ENCODE measurements at regions not wholly inside any gene's neighbourhood (a gene's known extent, or its start where the extent isn't known, plus 50 kb on each side); places are given as distances from the start of the nearest gene placed in this dataset.
"Not testable (repeated sequence)": the region's sequence is repeated elsewhere in the genome, so short reads cannot be mapped to it uniquely, and the experiment has no call there.

DNA sequence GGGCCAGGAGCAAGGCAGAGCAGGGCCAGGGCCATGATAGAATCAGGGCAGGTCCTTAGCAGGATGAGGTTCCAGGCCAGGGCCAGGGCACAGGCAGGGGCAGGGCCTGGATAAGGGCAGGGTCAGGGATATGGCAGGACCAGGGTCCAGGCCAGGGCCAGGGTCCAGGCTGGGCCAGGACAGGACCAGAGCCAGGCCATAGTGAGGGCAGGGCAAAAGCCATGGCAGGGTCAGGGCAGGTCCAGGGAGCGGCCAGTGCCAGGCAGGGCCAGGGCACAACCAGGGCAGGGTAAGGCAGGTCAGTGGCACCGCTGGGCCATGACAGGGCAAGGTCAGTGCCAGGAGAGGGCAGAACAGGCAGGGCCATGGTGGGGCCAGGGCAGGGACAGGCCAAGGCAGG, 152.2 kb downstream of the LIPI start:
- DNase-seq, result no peak

- not testable (repeated sequence) for DNase-seq
Measured at GRCh38 chr21:14057841-14058481, 152.8 kb downstream of the LIPI start.

DNA sequence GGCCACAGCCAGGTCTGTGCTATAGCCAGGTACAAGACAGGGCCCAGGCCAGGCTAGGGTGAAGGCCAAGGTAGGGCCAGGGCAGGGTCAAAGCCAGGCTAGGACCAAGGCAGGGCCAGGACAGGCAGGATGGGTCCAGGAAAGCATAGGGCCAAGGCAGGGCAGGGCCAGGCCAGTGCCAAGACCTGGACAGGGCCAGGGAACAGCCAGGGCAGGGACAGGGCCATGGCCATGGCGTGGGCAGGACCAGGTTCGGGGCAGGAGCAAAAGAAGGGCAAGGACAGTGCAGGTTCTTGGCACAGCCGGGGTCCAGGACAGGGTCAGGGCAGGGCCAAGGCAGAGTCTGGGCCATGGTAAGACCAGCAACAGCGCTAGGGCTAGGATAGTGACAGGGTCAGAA, 153.4 kb downstream of the LIPI start:
- no peak for DNase-seq

DNA sequence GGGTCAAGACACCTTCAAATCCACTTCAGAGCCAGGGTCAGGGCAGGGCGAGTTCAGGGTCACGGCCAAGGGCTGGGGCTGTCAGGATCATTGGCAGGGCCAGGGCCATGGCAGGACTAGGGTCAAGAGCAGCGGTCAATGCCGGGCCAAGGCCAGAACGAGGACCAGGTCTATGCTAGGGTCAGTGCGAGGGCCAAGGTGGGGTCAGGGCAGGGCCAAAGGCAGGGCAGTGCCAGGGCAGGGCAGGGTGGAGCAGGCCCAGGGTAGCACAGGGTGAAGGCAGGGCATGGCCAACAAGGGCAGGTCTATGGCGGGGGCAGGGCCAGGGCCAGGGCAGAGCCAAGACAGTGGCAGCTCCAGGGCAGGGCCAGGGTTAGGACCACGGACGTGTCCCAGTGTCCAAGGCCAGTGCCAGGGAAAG, 154.0 kb downstream of the LIPI start:
- DNase-seq, result no peak

GRCh38 chr21:14055746-14056515, 154.8 kb downstream of the LIPI start:
- not testable (repeated sequence) for DNase-seq

GRCh38 chr21:14054682-14055081, 156.1 kb downstream of the LIPI start:
- no peak for DNase-seq

DNA sequence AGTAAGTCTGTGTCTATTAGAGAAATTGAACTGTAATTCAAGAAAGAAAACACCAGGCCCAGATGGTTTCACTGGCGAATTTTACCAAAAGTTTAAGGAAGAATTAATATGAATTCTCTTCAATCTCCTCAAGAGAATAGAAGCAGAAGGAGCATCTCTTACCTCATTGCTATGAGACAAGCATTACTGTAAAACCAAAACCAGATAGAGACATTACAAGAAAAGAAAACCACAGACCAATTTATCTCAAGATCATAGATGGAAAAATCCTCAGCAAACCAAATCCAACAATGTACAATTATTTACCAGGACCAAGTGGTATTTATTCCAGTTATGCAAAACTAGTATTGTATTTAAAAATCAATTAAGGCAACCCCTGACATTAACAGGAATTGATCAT, 160.6 kb downstream of the LIPI start:
- no peak for DNase-seq

DNA sequence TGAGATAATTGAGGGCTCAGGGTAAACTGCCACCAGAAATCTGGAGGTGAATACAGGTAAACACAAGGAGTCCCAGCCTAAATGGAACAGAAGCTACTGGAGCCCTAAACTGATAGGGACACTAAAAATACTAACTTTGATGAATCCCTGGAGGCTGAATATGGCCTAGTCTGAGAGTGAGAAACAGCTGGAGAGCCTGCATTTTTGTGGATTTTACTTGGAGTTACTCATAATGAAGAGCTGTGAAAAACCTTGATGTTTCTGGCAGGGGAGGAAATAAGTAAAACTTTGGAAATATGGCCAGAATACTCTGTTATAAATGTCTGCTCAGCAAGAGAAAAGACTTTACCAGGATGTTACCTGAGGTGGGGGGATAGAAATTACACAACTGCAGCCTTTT, 164.4 kb downstream of the LIPI start:
- DNase-seq, result no peak

DNA sequence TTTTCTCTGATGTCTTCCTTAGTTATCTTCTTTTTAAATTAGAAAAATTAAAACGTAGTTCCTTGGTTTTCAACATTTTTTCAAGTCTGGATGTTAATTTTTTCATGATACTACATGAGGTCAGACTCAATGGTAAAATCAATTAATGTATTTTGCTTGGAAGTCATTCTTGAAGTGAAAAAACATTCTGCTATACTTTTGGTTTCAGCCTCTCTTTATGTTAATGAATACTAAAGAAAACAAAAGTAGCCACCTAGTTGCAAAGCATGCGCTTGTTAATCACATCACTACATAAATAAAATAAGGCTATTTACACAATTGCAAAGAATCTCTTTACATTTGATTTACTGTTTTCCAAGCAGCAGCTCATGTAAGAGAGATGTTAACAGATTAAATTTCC, 170.4 kb downstream of the LIPI start:
- no peak for DNase-seq

DNA sequence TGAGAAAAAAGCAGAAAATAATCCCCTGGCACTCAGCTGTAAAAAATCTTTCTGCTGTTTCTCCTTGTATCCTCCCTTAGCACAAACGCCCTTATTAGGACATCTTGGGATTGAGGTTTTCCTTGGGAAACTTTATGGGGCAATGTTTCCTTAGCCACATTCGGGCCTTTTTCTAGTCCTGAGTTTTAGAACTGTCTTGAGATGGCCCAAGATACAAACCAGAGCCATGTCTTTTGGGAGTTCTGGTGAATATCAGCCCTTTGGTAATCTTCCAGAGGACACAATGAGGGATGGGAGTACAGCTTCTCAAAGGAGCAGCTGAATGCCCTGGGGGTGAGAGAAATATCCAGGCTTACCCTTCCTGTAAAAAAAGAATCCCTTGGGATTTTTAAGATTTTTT, 182.1 kb downstream of the LIPI start:
- DNase-seq, result not testable (repeated sequence)

DNA sequence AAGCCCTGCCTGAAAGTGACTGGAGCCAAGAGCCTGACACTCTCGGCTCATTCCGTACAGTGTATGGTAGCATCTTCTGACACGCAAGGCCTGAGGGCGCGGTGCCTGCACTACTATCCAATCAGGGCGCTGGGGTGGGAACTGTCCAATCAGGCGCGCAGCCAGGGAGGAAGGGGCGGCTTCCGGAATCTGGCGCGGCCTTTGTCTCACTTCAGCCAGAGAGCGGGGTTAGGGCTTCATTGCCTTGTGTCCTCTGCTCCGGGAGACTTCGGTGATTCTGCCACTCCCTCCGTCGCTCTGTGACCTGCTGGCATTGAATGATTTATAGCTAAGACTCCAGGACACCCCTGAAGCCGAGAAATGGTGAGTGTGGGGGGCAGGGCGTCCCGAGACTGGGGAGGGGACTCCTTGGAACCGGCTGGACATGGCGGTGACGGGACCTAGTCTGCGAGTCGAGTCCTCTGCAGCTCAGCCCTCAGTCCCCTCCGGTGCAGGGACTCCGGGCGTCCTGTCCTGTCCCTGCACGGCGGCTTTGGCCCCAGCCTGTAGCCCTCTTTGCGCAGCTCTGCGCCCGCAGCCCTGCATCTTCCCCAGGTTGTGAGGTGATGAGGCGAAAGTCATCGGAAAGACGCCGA, 183.4 kb downstream of the LIPI start:
- DNase-seq, result peak; percentile 53

- DNase-seq, result not testable (repeated sequence)
Measured at GRCh38 chr21:14020108-14020507, 190.6 kb downstream of the LIPI start.

DNA sequence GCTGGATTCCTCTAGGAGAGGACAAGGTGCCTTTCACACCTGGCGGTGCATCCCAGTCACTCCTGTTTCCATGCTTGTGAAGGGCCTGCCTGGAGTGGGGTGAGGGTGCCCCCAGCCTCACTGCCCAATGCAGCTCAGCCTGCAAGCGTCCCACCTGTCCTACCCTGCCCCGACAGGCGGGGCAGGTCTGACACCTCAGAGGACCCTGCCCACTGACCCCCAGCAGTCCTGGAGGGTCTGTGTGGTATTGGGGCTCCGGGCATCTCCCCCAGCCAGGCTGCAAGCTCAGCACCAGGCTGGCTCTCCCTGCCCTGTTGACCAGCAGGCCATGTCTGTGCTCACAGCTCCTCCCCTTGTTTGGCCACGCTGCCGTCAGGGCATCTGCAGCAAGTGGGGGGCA, 194.9 kb downstream of the LIPI start:
- not testable (repeated sequence) for DNase-seq

DNA sequence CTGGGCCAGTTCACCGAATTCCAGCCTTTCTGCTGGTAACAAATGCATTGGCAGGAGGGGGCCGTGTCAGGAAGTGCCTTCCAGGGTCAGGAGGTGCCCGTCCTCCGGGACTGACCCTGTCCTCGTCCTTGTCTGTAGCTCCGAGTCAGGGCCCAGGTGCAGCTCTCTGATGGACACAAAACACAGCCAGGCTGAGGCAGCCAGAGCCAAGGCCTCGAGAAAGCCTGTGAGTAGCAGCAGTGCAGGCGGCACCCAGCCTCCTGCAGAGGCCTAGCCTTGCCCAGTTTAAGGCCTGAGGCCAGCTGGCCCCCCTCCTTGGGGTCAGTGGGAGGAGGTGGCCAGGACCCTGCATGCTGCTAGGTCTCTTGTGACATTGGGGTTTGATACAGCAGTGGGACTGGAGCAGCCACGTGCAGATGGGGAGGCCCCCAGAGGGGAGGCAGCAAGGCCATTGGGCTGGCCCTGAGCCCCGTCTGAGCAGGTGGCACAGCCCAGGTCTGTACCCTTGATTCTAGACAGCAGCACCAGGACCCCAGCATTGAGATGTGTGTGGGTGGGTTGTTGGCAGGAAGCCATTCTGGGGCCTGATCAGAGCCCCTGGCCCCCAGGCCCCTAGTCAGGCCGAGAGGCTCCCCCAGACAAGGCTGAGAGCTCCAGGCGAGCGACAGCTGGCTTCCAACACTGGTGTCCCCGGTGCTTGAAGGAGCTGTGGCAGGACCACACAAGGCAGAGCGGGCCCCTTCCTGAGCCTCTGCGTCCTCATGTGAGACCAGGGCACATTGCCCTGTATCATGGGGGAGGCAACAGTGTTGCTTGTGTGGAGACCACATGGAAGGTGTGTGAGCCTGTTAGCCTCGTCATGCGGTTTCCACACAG, 196.9 kb downstream of the LIPI start:
- not testable (repeated sequence) for DNase-seq

GRCh38 chr21:14013056-14013603, 197.6 kb downstream of the LIPI start:
- DNase-seq, result no peak

GRCh38 chr21:14012409-14012808, 198.3 kb downstream of the LIPI start:
- DNase-seq, result no peak

- DNase-seq, result not testable (repeated sequence)
Measured at GRCh38 chr21:14011751-14012150, 199.0 kb downstream of the LIPI start.

- not testable (repeated sequence) for DNase-seq
Measured at GRCh38 chr21:14011149-14011548, 199.6 kb downstream of the LIPI start.

DNA sequence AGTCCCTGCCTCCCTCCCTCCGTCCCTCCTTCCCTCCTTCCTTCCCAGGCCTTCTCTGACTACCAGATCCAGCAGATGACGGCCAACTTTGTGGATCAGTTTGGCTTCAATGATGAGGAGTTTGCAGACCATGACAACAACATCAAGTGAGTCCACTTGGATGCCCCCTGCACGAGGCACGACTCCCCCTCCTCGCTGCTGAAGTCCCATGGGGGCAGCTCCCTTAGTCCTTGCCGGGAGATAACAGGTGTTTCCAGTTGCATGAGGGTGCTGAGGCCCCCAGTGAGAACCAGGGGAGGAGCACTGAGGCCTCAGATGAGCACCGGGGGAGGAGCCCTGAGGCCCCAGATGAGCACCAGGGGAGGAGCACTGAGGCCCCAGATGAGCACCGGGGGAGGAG, 200.0 kb downstream of the LIPI start:
- DNase-seq, result no peak

DNA sequence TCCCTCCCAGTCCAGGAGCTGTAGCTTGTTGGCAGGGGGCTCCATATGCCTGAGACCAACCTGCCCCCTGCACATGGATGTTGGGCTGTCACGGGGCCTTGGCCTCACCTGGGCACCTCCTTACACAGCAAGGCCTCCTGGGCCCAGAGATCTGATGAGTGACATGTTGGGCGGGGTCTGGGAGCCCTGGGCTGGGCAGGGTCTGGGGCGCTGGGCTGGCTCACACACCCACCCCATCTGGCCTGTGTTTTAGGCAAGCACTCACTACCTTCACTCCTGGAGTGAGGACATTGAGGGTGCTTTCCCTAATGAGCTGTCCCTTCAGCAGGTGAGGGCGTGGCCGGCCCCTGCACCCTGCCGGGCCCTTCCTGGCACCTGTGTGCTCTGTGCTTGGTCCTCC, 200.8 kb downstream of the LIPI start:
- not testable (repeated sequence) for DNase-seq

- not testable (repeated sequence) for DNase-seq
Measured at GRCh38 chr21:14009238-14009981, 201.3 kb downstream of the LIPI start.

DNA sequence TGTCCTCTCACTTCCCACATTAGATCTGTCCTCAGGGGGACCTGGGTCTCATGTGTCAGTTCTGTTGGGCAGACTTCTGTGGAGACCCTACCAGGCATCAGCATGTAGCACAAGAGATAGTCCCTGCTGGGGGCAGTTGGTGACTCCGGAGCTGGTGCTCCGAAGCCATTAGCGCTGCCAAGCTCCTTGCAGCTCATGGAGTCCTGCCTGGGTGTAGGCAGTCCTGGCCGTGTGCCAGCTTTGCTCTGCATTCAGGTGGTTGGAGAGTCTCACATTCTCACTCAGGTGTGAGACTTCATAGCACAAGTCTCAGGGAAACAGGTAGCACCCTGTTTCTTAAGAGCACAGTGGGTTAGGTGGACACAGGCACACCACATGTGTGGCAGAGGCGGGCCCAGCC, 202.3 kb downstream of the LIPI start:
- DNase-seq, result not testable (repeated sequence)

All from NCI-H2081 treated with DMSO at 0.1 percent for 48 hours (cell line).